Vagina (tissue), 2 donors: ENCODE measurements at regions not wholly inside any gene's neighbourhood (a gene's known extent, or its start where the extent isn't known, plus 50 kb on each side); places are given as distances from the start of the nearest gene placed in this dataset.
"Not testable (repeated sequence)": the region's sequence is repeated elsewhere in the genome, so short reads cannot be mapped to it uniquely, and the experiment has no call there.

Experiments used
- DNase-seq, 2 donors: peaks; one replicate each; pipeline ENCODE4 v3.0.0-alpha.2; 2017; ENCODE audit errors: extremely low spot score in 2 of 2
- H3K27ac ChIP-seq: fragments of 200-600 bp; sonication (generic); one replicate; pipeline ENCODE4 v1.5.1; 2019
- H3K27me3 ChIP-seq: fragments of 200-600 bp; sonication (generic); one replicate; pipeline ENCODE4 v1.5.1; 2019
- H3K36me3 ChIP-seq, 2 donors: fragments of 200-600 bp; sonication (generic); one replicate each; pipeline ENCODE4 v1.5.1; 2017 to 2019
- H3K4me1 ChIP-seq: fragments of 200-600 bp; sonication (generic); one replicate; pipeline ENCODE4 v1.5.1; 2019
- H3K4me3 ChIP-seq, 2 donors: fragments of 200-600 bp; sonication (generic); 1 replicate in 1 of 2; 2 replicates in 1 of 2; pipeline ENCODE4 v1.5.1; 2016 to 2019
- H3K9me3 ChIP-seq: fragments of 200-600 bp; sonication (generic); one replicate; pipeline ENCODE4 v1.5.1; 2019
- CTCF ChIP-seq, 3 experiments: fragments of 450-650 bp in 2 of 3; fragments of 200-600 bp in 1 of 3; sonication (generic) in 1 of 3; IDR thresholded peaks; one replicate each; pipeline ENCODE4 v1.5.1; 2017 to 2019; ENCODE audit warnings: antibody characterized with exemption in 3 of 3, mild to moderate bottlenecking in 2 of 3, moderate library complexity in 2 of 3
- POLR2A ChIP-seq, 2 donors: fragments of 450-650 bp; IDR thresholded peaks; one replicate each; pipeline ENCODE4 v1.6.1; 2017; ENCODE audit warnings: antibody characterized with exemption in 2 of 2, mild to moderate bottlenecking in 2 of 2, moderate library complexity in 2 of 2
- POLR2AphosphoS5 ChIP-seq, 2 donors: sonication (generic); formaldehyde crosslinking; IDR thresholded peaks; one replicate each; pipeline ENCODE4 v1.9.0; 2017; ENCODE audit warnings: antibody characterized with exemption in 2 of 2, mild to moderate bottlenecking in 2 of 2, low read depth in 1 of 2; ENCODE audit not compliant: insufficient read depth in 1 of 2
- intact Hi-C: fragments of 100-400 bp; cut with DNase I; formaldehyde crosslinking; loops from one replicate; pipeline ENCODE4 v1.15.1; 2023

DNA sequence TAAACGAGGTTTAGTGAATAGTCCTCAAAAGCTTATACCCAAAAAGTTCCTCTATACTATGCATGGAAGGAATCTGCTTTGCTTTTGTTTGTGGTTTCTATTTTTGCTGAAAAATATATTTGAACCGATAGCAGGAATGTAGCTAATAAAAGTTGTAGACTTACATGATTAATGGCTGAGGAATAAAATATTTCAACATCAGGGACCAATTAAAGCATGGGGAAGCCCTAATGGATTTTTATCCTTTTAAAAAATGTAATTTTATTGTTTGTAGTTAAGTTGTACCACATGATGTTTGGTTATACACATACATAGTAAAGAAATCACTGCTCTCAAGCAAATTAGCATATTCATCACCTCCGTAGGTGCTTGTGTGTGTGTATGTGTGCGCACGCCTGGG, 295.3 kb upstream of the CNTN5 start:
- DNase-seq: no peak
- H3K27ac ChIP-seq: no peak overlapping the region
- H3K9me3 ChIP-seq: no peaks in the 10 kb centered on the region
- H3K4me3 ChIP-seq: no peak overlapping the region
- TF ChIP-seq CTCF (IDR thresholded peaks at IDR 0.05) (no peak), POLR2A (IDR thresholded peaks at IDR 0.05) (no peak), POLR2AphosphoS5 (IDR thresholded peaks at IDR 0.05; ENCODE audit: insufficient read depth in 1 of 2, low read depth in 1 of 2) (no peak)
- H3K4me1 ChIP-seq: no peaks in the 10 kb centered on the region
- no peaks in the 10 kb centered on the region for H3K27me3 ChIP-seq
- no peaks in the 10 kb centered on the region for H3K36me3 ChIP-seq
- intact Hi-C loops: no loop called here

GRCh38 chr11:98728421-98728820, 292.3 kb upstream of the CNTN5 start:
- no peaks in the 10 kb centered on the region for H3K9me3 ChIP-seq
- TF ChIP-seq POLR2A (IDR thresholded peaks at IDR 0.05) (no peak), CTCF (IDR thresholded peaks at IDR 0.05) (no peak), POLR2AphosphoS5 (IDR thresholded peaks at IDR 0.05; ENCODE audit: insufficient read depth in 1 of 2, low read depth in 1 of 2) (no peak)
- no peaks in the 10 kb centered on the region for H3K36me3 ChIP-seq
- DNase-seq: no peak
- intact Hi-C loops: no loop called here
- no peaks in the 10 kb centered on the region for H3K4me1 ChIP-seq
- H3K27me3 ChIP-seq: no peaks in the 10 kb centered on the region
- H3K4me3 ChIP-seq: no peak overlapping the region
- H3K27ac ChIP-seq: no peak overlapping the region

DNA sequence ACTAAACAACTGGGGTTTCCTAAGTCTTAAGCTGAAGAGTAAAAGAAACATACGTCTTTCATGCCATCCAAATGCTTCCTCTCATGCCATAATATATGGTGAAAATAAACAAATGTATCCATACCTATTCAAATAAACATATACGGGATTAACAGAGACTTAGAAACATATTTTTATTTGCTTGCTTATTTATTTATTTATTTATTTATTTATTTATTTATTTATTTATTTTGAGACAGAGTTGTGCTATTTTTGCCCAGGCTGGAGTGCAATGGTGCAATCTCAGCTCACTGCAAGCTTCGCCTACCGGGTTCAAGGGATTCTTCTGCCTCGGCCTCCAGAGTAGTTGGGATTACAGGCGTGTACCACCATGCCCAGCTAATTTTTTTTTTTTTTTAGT, 291.6 kb upstream of the CNTN5 start:
- TF ChIP-seq POLR2AphosphoS5 (IDR thresholded peaks at IDR 0.05; ENCODE audit: insufficient read depth in 1 of 2, low read depth in 1 of 2) (no peak), POLR2A (IDR thresholded peaks at IDR 0.05) (no peak), CTCF (IDR thresholded peaks at IDR 0.05) (no peak)
- no peak overlapping the region for H3K4me3 ChIP-seq
- DNase-seq: no peak

GRCh38 chr11:98732947-98733346, 287.8 kb upstream of the CNTN5 start:
- intact Hi-C loops: no loop called here

More for the DNA sequence above, 291.6 kb upstream of the CNTN5 start:
- H3K27me3 ChIP-seq: no peaks in the 10 kb centered on the region
- H3K27ac ChIP-seq: no peak overlapping the region
- H3K9me3 ChIP-seq: no peaks in the 10 kb centered on the region
- intact Hi-C loops: no loop called here
- H3K4me1 ChIP-seq: no peaks in the 10 kb centered on the region
- no peaks in the 10 kb centered on the region for H3K36me3 ChIP-seq

DNA sequence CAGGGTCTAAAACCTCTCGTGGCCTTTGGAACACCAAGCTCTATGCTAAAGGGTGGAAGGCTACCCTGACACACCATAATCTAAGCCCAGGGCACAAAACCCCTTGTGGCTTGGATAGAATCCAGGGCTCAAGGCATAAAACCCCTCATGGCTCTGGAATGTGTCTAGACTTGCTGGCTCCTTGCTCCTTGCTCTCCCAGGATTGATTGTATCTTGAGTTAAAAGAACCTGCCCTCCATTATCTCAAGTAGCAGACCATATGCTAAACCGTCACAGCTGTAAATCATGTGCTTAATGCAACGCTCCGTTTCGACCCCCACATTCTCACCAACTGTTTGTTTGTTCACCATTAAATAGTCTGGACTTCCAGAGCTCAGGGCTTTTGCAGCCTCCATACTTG, 287.4 kb upstream of the CNTN5 start:
- H3K27me3 ChIP-seq, H3K27ac ChIP-seq, H3K4me3 ChIP-seq, intact Hi-C loops, DNase-seq, H3K4me1 ChIP-seq, H3K36me3 ChIP-seq, H3K9me3 ChIP-seq: not testable (repeated sequence)

More at GRCh38 chr11:98732947-98733346, 287.8 kb upstream of the CNTN5 start:
- no peaks in the 10 kb centered on the region for H3K27me3 ChIP-seq
- DNase-seq: no peak
- no peak for TF ChIP-seq POLR2A (IDR thresholded peaks at IDR 0.05)
- TF ChIP-seq CTCF (IDR thresholded peaks at IDR 0.05): no peak
- no peak for TF ChIP-seq POLR2AphosphoS5 (IDR thresholded peaks at IDR 0.05; ENCODE audit: insufficient read depth in 1 of 2, low read depth in 1 of 2)
- no peak overlapping the region for H3K27ac ChIP-seq
- no peaks in the 10 kb centered on the region for H3K9me3 ChIP-seq
- no peaks in the 10 kb centered on the region for H3K36me3 ChIP-seq
- no peaks in the 10 kb centered on the region for H3K4me1 ChIP-seq
- H3K4me3 ChIP-seq: no peak overlapping the region

DNA sequence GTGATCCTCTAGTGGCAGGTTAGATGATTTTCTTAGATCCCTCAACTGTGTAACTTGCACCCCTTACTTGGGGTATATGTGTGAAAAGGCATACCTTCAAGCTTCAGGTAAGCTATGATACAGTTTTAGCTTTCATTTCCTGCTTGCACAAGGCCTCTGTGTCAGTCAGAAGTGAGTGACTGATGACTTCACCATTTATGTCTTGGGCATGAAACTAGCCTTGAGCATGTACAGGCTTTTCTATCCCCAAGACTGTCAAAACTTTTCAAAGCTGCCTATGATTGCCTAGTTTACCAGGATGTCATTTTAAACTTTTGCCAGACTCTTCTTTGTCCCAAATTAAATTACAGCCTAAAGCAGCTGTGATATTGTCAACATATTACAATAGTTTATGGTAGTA, 286.1 kb upstream of the CNTN5 start:
- Histone ChIP-seq H3K4me1 (no peaks in the 10 kb centered on the region), H3K9me3 (no peaks in the 10 kb centered on the region), H3K36me3 (no peaks in the 10 kb centered on the region), H3K27ac (no peak overlapping the region), H3K4me3 (no peak overlapping the region), H3K27me3 (no peaks in the 10 kb centered on the region)
- no peak for DNase-seq
- no peak for TF ChIP-seq CTCF (IDR thresholded peaks at IDR 0.05)
- no peak for TF ChIP-seq POLR2A (IDR thresholded peaks at IDR 0.05)
- TF ChIP-seq POLR2AphosphoS5 (IDR thresholded peaks at IDR 0.05; ENCODE audit: insufficient read depth in 1 of 2, low read depth in 1 of 2): no peak
- intact Hi-C loops: no loop called here
